ENCODE measurements at regions not wholly inside any gene's neighbourhood (a gene's known extent, or its start where the extent isn't known, plus 50 kb on each side); places are given as distances from the start of the nearest gene placed in this dataset.

GRCh38 chr2:63695583-63695982 is 106.8 kb downstream of the MDH1 start:
- no peak for TF ChIP-seq CTCF (IDR thresholded peaks at IDR 0.05; ENCODE audit: low read length)
- TF ChIP-seq EZH2 (IDR thresholded peaks at IDR 0.05; ENCODE audit: borderline replicate concordance, low read length), result no peak
